ENCODE measurements at regions not wholly inside any gene's neighbourhood (a gene's known extent, or its start where the extent isn't known, plus 50 kb on each side); places are given as distances from the start of the nearest gene placed in this dataset.

DNA sequence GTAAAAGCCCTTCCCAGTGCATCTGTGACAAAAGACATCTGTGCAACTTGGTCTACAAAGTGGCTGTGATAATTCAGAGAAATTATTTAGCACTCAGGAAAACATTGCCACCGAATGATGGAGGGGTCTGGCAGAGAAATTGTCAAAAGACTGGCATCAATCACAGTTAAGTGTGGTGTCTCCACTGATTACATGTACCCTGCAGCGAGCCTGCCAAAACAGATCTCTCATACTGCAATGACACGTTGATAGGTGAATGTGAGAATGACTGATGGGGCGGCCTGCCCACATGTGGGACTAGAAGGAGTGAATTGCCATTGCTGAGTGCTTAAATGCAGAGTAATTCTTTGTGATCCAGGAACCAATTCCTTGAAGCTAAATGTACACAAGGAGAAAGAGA, 136.4 kb upstream of the PCSK5 start:
- Histone ChIP-seq H3K9ac (no peak overlapping the region), H3K36me3 (ENCODE audit: insufficient read depth) (no peaks in the 10 kb centered on the region), H3K4me1 (ENCODE audit: low read depth, poor library complexity, severe bottlenecking) (no peaks in the 10 kb centered on the region), H2AFZ (ENCODE audit: low read depth) (no peak overlapping the region), H3K4me2 (no peak overlapping the region), H3K27ac (no peak overlapping the region), H3K4me3 (IDR thresholded peaks at IDR 0.05; ENCODE audit: insufficient read depth, low read depth, low read length) (no peak overlapping the region), H3K79me2 (ENCODE audit: insufficient read depth, low read depth) (no peaks in the 10 kb centered on the region), H4K20me1 (ENCODE audit: insufficient read depth) (no peaks in the 10 kb centered on the region), H3K27me3 (ENCODE audit: insufficient read depth, low read depth) (no peaks in the 10 kb centered on the region)
- TF ChIP-seq, protein P1, sequence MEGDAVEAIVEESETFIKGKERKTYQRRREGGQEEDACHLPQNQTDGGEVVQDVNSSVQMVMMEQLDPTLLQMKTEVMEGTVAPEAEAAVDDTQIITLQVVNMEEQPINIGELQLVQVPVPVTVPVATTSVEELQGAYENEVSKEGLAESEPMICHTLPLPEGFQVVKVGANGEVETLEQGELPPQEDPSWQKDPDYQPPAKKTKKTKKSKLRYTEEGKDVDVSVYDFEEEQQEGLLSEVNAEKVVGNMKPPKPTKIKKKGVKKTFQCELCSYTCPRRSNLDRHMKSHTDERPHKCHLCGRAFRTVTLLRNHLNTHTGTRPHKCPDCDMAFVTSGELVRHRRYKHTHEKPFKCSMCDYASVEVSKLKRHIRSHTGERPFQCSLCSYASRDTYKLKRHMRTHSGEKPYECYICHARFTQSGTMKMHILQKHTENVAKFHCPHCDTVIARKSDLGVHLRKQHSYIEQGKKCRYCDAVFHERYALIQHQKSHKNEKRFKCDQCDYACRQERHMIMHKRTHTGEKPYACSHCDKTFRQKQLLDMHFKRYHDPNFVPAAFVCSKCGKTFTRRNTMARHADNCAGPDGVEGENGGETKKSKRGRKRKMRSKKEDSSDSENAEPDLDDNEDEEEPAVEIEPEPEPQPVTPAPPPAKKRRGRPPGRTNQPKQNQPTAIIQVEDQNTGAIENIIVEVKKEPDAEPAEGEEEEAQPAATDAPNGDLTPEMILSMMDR (conservative IDR thresholded peaks at IDR 0.05; ENCODE audit: low read depth, low read length): no peak

DNA sequence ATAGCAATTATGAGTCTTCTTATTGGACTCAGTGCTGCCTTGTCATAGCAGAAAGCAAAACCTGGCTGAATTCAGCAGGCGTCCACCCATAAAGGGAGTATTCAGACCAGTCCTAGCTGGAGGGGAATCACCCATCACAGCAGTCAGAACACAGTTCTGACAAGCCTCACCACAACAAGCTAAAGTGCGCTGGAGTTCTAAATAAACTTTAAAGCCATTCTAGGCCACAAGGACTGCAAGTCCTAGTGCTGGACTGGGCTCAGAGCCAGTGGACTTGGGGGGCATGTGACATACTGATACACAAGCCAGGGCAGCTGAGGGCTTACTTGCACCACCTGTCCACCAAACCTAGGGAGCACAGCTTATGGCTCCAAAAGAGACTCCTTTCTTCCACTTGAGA, 115.3 kb upstream of the PCSK5 start:
- Histone ChIP-seq H3K27ac (no peak overlapping the region), H3K79me2 (ENCODE audit: insufficient read depth, low read depth) (no peaks in the 10 kb centered on the region), H3K9ac (no peak overlapping the region), H3K27me3 (ENCODE audit: insufficient read depth, low read depth) (no peaks in the 10 kb centered on the region), H4K20me1 (ENCODE audit: insufficient read depth) (no peaks in the 10 kb centered on the region), H2AFZ (ENCODE audit: low read depth) (no peak overlapping the region), H3K4me1 (ENCODE audit: low read depth, poor library complexity, severe bottlenecking) (no peaks in the 10 kb centered on the region), H3K36me3 (ENCODE audit: insufficient read depth) (no peaks in the 10 kb centered on the region), H3K4me3 (IDR thresholded peaks at IDR 0.05; ENCODE audit: insufficient read depth, low read depth, low read length) (no peak overlapping the region), H3K4me2 (no peak overlapping the region)
- TF ChIP-seq, protein P1 (conservative IDR thresholded peaks at IDR 0.05; ENCODE audit: low read depth, low read length): no peak

- Histone ChIP-seq H3K27me3 (ENCODE audit: insufficient read depth, low read depth) (no peaks in the 10 kb centered on the region), H3K79me2 (ENCODE audit: insufficient read depth, low read depth) (no peaks in the 10 kb centered on the region), H3K27ac (no peak overlapping the region), H3K9ac (no peak overlapping the region), H3K4me1 (ENCODE audit: low read depth, poor library complexity, severe bottlenecking) (no peaks in the 10 kb centered on the region), H3K4me3 (IDR thresholded peaks at IDR 0.05; ENCODE audit: insufficient read depth, low read depth, low read length) (no peak overlapping the region), H4K20me1 (ENCODE audit: insufficient read depth) (no peaks in the 10 kb centered on the region), H3K36me3 (ENCODE audit: insufficient read depth) (no peaks in the 10 kb centered on the region), H3K4me2 (no peak overlapping the region), H2AFZ (ENCODE audit: low read depth) (no peak overlapping the region)
- TF ChIP-seq, protein P1 (conservative IDR thresholded peaks at IDR 0.05; ENCODE audit: low read depth, low read length): no peak
Observed at GRCh38 chr9:75775966-75776691, 114.3 kb upstream of the PCSK5 start.

GRCh38 chr9:75780185-75780584, 110.3 kb upstream of the PCSK5 start:
- Histone ChIP-seq H3K4me3 (IDR thresholded peaks at IDR 0.05; ENCODE audit: insufficient read depth, low read depth, low read length) (no peak overlapping the region), H3K4me1 (ENCODE audit: low read depth, poor library complexity, severe bottlenecking) (no peaks in the 10 kb centered on the region), H3K36me3 (ENCODE audit: insufficient read depth) (no peaks in the 10 kb centered on the region), H3K9ac (no peak overlapping the region), H2AFZ (ENCODE audit: low read depth) (no peak overlapping the region), H3K4me2 (no peak overlapping the region), H3K79me2 (ENCODE audit: insufficient read depth, low read depth) (no peaks in the 10 kb centered on the region), H4K20me1 (ENCODE audit: insufficient read depth) (no peaks in the 10 kb centered on the region), H3K27ac (no peak overlapping the region), H3K27me3 (ENCODE audit: insufficient read depth, low read depth) (no peaks in the 10 kb centered on the region)
- TF ChIP-seq, protein P1 (conservative IDR thresholded peaks at IDR 0.05; ENCODE audit: low read depth, low read length): no peak
